Endothelial cell of umbilical vein (primary cell): ENCODE measurements at regions not wholly inside any gene's neighbourhood (a gene's known extent, or its start where the extent isn't known, plus 50 kb on each side); places are given as distances from the start of the nearest gene placed in this dataset.

Experiments used
- BruUV-seq: library from RNA; stranded (reverse); fragments of 400-500 nt; replicated peaks from 2 replicates; lab custom pipeline; 2021; lab: Mats Ljungman, UMichigan
- CTCF ChIA-PET: fragments of 300-600, 350-600 bp; sonication (Branson Sonifier 250); formaldehyde crosslinking; loops from one replicate; lab custom pipeline; 2021; ENCODE audit warnings: antibody characterized with exemption, inconsistent platforms; lab: Charles Lee
- POLR2A ChIA-PET: fragments of 300-600, 350-600 bp; sonication (Branson Sonifier 250); formaldehyde crosslinking; loops from one replicate; lab custom pipeline; 2021; ENCODE audit warnings: antibody characterized with exemption, inconsistent platforms; lab: Charles Lee
- DNase-seq: peaks from one replicate; pipeline ENCODE4 v3.0.0-alpha.2; 2011; ENCODE audit warnings: low read depth, low spot score
- FAIRE-seq: peaks from 2 replicates; lab custom pipeline; 2011; peaks lifted over from hg19 to GRCh38; lab: Jason Lieb, UNC
- H2AFZ ChIP-seq: 2 replicates; pipeline ENCODE4 v1.6.0; 2012; ENCODE audit warnings: low read depth, low read length, control low read depth, inconsistent platforms
- H3K27ac ChIP-seq: 2 replicates; pipeline ENCODE4 v1.5.1; 2011; ENCODE audit warnings: low read depth, mild to moderate bottlenecking, control low read depth, low read length, moderate library complexity; ENCODE audit not compliant: insufficient read depth
- H3K27me3 ChIP-seq, 2 experiments: 2 replicates each; pipeline versions ENCODE4 v1.6.0 to v1.6.1; 2011; ENCODE audit warnings: low read length in 2 of 2, mixed read lengths in 1 of 2; ENCODE audit not compliant: control insufficient read depth in 2 of 2, insufficient read depth in 2 of 2
- H3K36me3 ChIP-seq, 2 experiments: 2 replicates in 1 of 2; 3 replicates in 1 of 2; pipeline ENCODE4 v1.5.1; 2011; ENCODE audit warnings: low read length in 2 of 2, mild to moderate bottlenecking in 1 of 2, moderate library complexity in 1 of 2; ENCODE audit not compliant: control insufficient read depth in 2 of 2, insufficient read depth in 2 of 2; ENCODE audit errors: extremely low read depth in 1 of 2
- H3K4me1 ChIP-seq: 3 replicates; pipeline ENCODE4 v1.5.1; 2011; ENCODE audit warnings: mild to moderate bottlenecking, low read length; ENCODE audit not compliant: control insufficient read depth, insufficient read depth; ENCODE audit errors: extremely low read depth
- H3K4me2 ChIP-seq: 2 replicates; pipeline ENCODE4 v1.6.1; 2011; ENCODE audit warnings: low read length, control low read depth, mixed read lengths; ENCODE audit not compliant: insufficient read depth
- H3K4me3 ChIP-seq, 3 experiments: fragments of 200-600 bp in 1 of 3; sonication (generic), shearing (Covaris generic) in 1 of 3; replicated peaks in 1 of 3; 2 replicates each; pipeline ENCODE4 v1.5.1; 2011 to 2016; ENCODE audit warnings: control low read depth in 3 of 3, low read length in 3 of 3, mild to moderate bottlenecking in 2 of 3, inconsistent platforms in 1 of 3, low read depth in 1 of 3, moderate library complexity in 1 of 3; ENCODE audit not compliant: insufficient read depth in 1 of 3
- H3K79me2 ChIP-seq: 2 replicates; pipeline ENCODE4 v1.6.0; 2012; ENCODE audit warnings: low read length, inconsistent platforms; ENCODE audit not compliant: control insufficient read depth, insufficient read depth
- H3K9ac ChIP-seq: replicated peaks from 2 replicates; pipeline ENCODE3; 2011; ENCODE audit warnings: low read length, control low read depth; ENCODE audit not compliant: insufficient read depth; ENCODE audit errors: extremely low read depth
- H3K9me1 ChIP-seq: replicated peaks from 3 replicates; pipeline ENCODE4 v1.6.0; 2011; ENCODE audit warnings: mild to moderate bottlenecking, low read length; ENCODE audit not compliant: control insufficient read depth, insufficient read depth; ENCODE audit errors: extremely low read depth
- H3K9me3 ChIP-seq: replicated peaks from 2 replicates; pipeline ENCODE4 v1.5.1; 2012; ENCODE audit warnings: low read length, inconsistent platforms; ENCODE audit not compliant: control insufficient read depth, insufficient read depth
- H4K20me1 ChIP-seq: replicated peaks from 2 replicates; pipeline ENCODE3; 2011; ENCODE audit warnings: mild to moderate bottlenecking, low read length; ENCODE audit not compliant: control insufficient read depth, insufficient read depth; ENCODE audit errors: extremely low read depth
- CTCF ChIP-seq, 2 donors: IDR thresholded peaks; 1 replicate in 1 of 2; 2 replicates in 1 of 2; pipeline ENCODE4 v1.5.1; 2011; ENCODE audit warnings: low read length in 2 of 2, mild to moderate bottlenecking in 2 of 2, moderate library complexity in 2 of 2, control low read depth in 1 of 2, inconsistent platforms in 1 of 2, low read depth in 1 of 2; ENCODE audit not compliant: insufficient read depth in 1 of 2; ENCODE audit errors: extremely low read depth in 1 of 2
- EZH2 ChIP-seq: IDR thresholded peaks from 2 replicates; pipeline ENCODE4 v1.6.1; 2012; ENCODE audit warnings: borderline replicate concordance, low read depth, mild to moderate bottlenecking, moderate library complexity, low read length, inconsistent platforms; ENCODE audit not compliant: severe bottlenecking
- FOS ChIP-seq: IDR thresholded peaks from 2 replicates; pipeline ENCODE4 v1.6.1; 2011; ENCODE audit warnings: mild to moderate bottlenecking, low read length, moderate library complexity, borderline replicate concordance; ENCODE audit not compliant: insufficient read depth
- GATA2 ChIP-seq: IDR thresholded peaks from 2 replicates; pipeline ENCODE4 v1.7.0; 2011; ENCODE audit warnings: low read depth, mild to moderate bottlenecking, moderate library complexity, mixed read lengths, low read length; ENCODE audit not compliant: insufficient read length, insufficient read depth
- MAX ChIP-seq: IDR thresholded peaks from 2 replicates; pipeline ENCODE4 v1.6.1; 2011; ENCODE audit not compliant: insufficient read depth, insufficient read length
- MYC ChIP-seq: IDR thresholded peaks from one replicate; pipeline ENCODE4 v1.6.1; 2011; ENCODE audit warnings: mild to moderate bottlenecking, low read depth, low read length
- POLR2A ChIP-seq: IDR thresholded peaks from 2 replicates; pipeline ENCODE4 v1.6.1; 2012; ENCODE audit warnings: low read depth, mild to moderate bottlenecking, control low read depth, low read length
- POLR2AphosphoS5 ChIP-seq: IDR thresholded peaks from 2 replicates; pipeline ENCODE4 v1.6.1; 2012; ENCODE audit warnings: low read depth, mild to moderate bottlenecking, control low read depth, low read length, moderate library complexity; ENCODE audit not compliant: insufficient read depth
- dilution Hi-C: fragments of 300-500 bp; cut with MboI; formaldehyde crosslinking; loops from one replicate; pipeline ENCODE4 v1.15.0; 2019; ENCODE audit warnings: low sequenced_read_pairs; ENCODE audit not compliant: extremely low pct_ligation_motif_present
- intact Hi-C: fragments of 100-400 bp; cut with micrococcal nuclease; formaldehyde crosslinking; loops from one replicate; pipeline ENCODE4 v1.10.0; 2022

GRCh38 chr7:11957956-11958355 lies 126.0 kb upstream of the THSD7A start:
- POLR2A ChIA-PET: no interaction called here
- H3K4me3 ChIP-seq: no peak overlapping the region
- TF ChIP-seq MAX (no peak), GATA2 (no peak), POLR2AphosphoS5 (no peak), POLR2A (no peak), MYC (no peak), CTCF (IDR thresholded peaks at IDR 0.05; ENCODE audit: extremely low read depth in 1 of 2, insufficient read depth in 1 of 2, low read depth in 1 of 2, low read length in 2 of 2) (no peak), EZH2 (no peak), FOS (no peak)
- H3K4me2 ChIP-seq: no peak overlapping the region
- H3K9ac ChIP-seq: no peak overlapping the region
- no TSS peak for BruUV-seq
- no peak for FAIRE-seq
- no peak overlapping the region for H2AFZ ChIP-seq
- no peaks in the 10 kb centered on the region for H3K9me1 ChIP-seq
- no peaks in the 10 kb centered on the region for H3K27me3 ChIP-seq
- CTCF ChIA-PET: interaction anchor here (1.5 kb wide), 1 partner anchor 17 kb away, joined by 3 read pairs; no protein-coding TSS in a partner anchor
- no peaks in the 10 kb centered on the region for H3K36me3 ChIP-seq
- no peaks in the 10 kb centered on the region for H3K9me3 ChIP-seq
- no peaks in the 10 kb centered on the region for H3K4me1 ChIP-seq
- DNase-seq: no peak
- no peaks in the 10 kb centered on the region for H3K79me2 ChIP-seq
- H4K20me1 ChIP-seq: no peaks in the 10 kb centered on the region
- intact Hi-C loops (no loop called here), dilution Hi-C loops (no loop called here)
- no peak overlapping the region for H3K27ac ChIP-seq
